SIG-M5 (cell line): ENCODE measurements at regions not wholly inside any gene's neighbourhood (a gene's known extent, or its start where the extent isn't known, plus 50 kb on each side); places are given as distances from the start of the nearest gene placed in this dataset.
"Not testable (repeated sequence)": the region's sequence is repeated elsewhere in the genome, so short reads cannot be mapped to it uniquely, and the experiment has no call there.

Experiments
- DNase-seq: peaks from one replicate; lab custom pipeline; 2025; lab: John Stamatoyannopoulos, UW

DNA sequence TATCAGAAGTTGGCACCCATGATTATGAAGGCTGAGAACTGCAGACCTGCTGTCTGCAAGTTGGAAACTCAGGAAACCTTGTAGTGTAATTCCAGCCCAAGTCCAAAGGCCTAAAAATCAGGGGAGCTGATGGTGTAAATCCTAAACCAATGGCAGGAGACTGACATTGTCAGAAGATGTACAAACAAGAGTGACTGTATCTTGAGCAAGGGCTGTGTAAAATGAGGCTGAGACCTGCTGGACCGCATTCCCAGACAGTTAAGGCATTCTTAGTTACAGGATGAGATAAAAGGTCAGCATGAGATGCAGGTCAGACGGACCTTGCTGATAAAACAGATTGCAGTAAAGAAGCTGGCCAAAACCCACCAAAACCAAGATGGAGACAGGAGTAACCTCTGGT is 147.7 kb downstream of the COG6 start:
- no peak for DNase-seq

DNA sequence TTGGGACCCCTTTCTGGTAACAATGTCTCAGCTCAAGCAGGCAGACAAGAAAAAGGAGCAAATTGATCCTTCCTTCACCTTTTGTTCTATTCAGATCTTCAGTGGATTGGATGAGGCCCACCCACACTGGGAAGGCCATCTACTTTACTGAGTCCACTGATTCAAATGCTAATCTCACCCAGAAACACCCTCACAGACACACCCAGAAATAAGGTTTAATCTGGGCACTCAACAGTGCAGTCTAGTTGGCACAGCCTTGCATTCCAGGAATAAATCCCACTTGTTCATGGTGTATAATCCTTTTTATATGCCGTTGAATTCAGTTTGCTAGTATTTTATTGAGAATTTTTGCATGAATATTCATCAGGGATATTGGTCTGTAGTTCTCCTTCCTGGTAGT is 148.4 kb downstream of the COG6 start:
- no peak for DNase-seq

DNA sequence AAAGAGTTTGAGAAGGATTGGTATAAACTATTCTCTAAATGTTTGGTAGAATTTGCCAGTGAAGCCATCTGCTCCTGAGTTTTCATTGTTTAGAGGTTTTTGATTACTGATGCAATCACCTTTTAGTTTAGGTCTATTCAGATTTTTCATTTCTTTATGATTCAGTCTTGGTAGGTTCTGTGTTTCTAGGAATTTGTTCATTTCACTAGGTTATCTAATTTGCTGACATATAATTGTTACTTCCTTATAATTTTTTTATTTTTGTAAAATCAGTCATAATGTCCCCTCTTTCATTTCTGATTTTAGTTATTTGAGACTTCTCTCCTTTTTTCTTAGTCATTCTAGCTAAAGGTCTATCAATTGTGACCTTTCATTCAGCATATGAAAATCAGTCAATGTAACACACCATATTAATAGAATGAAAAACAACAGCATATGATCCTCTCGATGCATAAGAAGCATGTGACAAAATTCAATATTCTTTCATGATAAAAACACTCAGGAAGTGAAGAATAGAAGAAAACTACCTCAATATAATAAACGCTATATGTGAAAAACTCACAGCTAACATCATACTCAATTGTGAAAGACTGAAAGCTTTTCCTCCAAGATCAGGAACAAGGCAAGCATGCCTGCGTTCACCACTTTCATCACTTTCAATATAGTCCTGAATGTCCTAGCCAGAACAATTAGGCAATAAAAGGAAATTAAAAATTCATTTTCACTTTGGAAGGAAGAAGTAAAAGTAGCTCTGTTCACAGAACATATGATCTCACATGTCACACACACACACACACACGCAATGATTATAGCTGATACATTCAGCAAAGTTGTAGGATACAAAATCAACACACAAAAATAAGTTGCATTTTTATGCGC is 149.1 kb downstream of the COG6 start:
- no peak for DNase-seq

DNA sequence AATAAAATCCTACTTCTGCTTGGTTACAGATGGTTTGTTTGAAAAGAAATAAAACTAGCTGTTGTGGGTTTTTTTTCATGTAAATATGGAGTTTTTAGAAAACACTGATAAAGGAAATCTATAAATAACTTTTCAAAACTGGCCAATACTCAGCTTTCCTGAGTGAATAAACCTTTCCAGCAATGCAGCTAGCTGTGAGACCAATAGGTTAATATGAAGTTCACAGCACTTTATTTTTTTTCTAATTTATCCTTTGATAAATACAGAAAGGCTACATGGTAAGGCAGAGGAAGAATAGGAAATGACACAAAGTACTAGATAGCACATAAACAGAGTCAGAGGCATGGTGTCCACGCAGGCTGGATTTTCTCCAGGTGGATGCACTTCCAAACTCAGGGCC is 154.0 kb downstream of the COG6 start:
- no peak for DNase-seq

DNA sequence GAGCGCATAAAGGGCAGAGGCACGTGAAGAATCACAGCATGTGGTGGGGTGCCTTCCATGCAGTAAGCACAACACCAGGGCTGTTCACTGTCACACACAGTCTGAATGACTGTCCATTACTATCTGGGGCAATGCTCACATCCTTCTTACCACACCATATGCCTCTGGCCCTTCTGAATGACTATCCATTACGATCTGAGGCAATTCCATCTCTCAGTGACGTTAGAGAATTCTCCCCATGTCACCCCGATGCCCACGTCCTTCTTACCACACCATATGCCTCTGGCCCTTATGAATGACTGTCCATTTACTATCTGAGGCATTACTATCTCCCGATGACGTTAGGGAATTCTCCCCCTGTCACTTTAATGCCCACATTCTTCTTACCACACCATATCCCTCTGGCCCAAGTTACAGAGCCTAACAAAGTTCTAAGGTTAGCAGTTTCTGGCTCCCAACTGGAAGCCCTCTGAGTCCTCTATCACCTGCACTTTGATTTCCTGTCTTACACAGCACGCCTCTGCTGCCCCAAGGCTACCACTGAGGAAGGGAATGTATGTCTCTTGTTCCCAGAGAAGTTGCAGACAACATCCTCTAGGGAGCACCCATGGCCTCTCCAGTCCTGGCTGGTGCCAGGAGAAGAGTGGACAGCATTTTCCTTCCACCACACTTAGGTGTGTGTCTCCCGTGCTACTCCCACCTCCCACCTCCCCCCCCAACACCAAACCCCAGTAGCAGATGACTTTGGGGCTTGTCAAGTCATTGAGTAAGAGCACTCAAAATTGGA is 154.8 kb downstream of the COG6 start:
- DNase-seq = no peak

DNA sequence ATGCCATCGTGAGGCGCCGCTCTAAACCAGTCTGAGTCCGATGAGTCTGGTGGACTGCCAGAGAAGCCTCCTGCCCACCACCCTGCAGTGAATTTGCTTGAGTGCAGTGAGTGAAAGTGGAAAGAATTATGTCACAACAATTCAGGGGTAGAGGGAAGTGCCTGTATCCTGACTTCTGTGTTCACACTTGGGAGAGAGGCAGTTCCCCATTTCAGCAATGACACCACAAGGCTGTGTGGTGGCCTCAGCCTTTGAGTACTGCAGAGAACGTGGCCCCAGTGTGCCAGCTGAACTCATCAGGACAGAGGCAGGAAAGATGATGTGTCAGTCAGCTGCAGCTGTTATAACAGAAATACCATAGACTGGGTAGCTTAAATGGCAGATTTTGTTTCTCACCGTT is 155.6 kb downstream of the COG6 start:
- peak; percentile 71 for DNase-seq

DNA sequence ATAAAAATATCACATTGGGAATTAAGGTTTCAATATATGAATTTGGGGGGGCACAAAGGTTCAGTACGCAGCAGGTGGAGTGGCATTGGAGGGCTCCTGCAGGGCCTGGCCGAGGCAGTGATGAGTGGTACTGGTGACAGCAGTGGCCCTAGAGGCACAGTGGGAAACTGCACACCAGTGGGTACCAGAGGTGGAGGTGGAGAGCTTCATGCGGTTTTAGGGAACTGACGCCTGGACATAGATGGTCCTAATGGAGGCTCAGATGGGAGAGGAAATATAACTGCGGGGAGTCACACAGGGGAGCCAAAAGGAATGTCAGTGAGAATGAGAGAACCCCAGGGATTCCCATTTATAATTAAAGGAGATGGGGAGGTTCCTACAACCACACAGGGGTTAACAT is 156.2 kb downstream of the COG6 start:
- no peak for DNase-seq

DNA sequence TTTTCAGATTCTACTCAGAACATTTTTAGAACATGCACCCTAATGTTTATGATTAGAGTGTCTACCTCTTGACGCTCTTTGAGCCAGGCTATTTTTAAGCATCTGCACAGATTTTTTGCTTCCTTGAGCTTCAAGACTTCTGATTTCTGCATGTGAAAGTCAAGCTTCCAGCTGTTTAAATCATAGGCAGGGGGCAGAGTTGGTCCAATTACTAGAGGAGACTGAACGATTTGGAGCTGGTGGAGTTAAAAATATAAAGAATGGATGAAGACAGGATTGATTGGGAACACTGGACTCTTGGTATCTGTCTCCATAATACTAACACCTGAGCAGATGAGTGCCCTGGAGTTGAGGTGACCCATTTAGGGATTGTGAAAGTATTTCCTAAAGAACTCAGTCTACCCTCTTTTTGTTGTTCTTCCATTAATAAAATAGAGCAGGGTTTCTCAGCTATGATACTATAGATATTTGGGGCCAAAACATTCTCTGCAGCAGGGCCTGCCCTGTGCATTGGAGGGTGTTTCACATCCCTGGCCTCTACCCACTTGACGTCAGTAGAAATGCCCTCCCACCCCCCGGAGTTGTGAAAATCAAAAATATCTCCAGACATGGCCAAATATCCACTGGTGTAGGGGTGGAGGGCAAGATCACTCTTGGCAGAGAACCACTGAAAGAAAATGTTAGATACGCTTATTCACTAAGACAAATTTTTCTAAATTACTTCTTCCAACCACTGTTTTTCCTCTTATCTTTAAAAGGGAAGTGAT is 160.1 kb downstream of the COG6 start:
- DNase-seq = no peak

DNA sequence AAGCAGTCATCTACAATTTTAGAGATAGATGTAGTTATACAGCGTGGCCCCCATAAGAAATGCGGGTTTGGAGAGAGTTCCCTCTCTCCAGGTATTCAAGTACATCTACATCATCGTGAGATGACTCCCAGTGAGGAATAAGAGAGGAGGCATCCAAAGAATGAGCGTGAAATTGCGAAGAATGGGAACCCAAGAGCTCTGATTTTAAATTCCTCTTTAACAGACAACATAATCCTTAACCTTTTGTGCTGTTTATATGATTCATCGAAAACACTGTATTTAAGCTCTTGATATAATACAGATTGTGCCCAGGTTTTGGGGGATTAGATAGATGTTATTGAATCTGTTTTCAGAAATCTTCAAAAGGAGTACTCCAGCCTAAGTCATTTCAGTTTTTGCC is 161.5 kb downstream of the COG6 start:
- no peak for DNase-seq

DNA sequence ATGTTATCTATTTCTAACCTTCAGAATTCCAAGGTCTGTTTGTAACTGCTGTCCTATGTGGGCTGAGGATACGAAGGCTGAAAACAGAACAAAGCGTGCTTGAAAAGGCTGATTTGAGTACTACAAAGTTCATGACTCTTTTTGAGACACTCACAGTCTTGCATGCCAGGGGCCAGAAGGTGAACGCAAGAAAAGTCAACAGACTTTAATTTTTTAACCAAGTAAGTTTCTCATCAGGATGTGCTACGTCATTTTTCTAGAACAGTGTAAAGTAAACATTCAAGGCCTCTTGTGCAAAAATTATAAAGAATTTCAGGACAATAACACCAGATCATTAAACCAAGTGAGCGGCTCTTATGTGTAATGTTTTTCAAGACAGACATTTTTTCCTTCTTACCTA is 163.5 kb downstream of the COG6 start:
- no peak for DNase-seq

DNA sequence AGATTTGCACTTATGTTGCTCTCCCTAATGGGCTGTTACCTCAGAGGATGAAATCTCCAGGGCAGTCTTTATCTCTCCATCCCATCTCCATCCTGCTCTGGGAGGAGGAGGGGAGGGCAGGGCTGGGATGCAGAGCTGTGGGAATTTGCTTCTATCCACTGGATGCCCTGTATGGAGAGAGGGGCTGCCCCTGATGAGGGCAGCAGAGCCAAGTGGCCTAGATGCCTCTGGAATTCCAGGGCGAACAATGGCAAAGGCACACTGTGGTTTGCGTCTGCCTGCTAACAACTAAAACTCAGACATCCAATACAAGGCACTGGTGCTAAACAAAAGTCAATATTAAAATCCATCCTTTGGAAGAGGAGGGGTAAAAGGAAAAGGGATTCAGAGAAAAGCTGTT is 165.1 kb downstream of the COG6 start:
- DNase-seq = no peak

DNA sequence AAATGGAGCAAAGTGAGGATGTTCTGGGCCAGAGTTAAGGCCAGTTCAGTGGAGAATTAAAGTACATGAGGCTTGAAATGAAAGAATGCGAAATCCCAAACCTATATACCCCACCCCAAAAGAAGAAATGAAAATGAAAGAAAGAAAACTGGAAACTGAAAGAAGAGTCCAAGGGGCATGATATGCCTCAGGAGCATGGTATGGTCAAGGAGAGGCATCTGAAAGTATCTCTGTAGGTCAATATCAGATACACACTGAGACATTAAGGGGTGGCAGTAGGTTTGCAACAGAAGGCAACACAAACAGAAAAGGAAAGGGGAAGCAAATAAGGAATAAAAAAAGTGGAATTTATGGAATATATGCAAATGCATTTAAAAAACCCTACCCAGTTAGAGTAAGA is 166.5 kb downstream of the COG6 start:
- DNase-seq = no peak

DNA sequence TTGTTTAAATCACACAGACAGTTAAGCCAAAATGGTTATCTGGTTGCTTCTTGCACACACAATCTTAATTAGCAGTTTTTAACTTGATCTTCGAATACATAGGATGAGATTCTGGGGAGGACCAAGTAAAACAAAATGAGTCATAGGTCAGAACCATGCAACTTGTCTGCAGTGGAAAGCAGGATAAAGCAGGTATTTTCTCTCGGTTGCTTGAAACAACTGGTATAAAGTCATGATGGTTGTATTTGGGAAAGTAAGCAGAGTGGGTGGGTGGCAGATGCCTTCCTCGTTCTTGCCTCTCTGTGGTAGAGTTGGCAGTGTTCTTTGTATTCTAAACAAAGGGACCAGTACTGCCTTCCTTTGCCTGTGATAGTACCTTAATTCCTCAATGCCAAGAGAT is 167.0 kb downstream of the COG6 start:
- no peak for DNase-seq

DNA sequence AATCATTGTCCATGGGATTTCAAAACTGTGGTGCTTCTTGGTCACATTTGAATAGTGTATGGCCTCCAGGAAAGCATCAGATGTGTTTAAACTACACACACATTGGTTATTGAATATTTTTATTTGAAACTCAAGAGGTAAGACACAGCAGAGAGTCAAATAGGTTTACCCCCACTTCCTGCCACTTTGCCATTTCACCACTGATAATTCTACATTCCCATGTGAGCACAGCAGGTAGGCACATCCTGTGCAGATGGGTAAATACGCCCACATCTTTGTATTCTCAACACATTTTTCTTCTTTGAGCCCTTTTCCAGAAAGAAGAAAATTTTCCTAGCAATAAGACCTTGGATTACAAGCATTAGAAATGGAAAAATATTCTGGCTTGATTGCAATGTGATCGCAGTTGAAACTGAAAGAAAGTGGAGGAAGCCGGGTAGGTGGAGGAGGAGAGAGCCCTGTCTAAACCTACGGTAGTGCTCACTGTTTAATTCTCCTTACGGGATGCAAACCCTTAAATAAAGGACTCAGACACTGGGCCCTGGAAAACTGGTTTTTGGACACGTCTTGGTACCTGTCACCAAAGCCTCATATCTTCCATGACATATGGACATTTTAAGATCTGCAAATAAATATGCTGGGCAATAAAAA is 167.7 kb downstream of the COG6 start:
- no peak for DNase-seq

DNA sequence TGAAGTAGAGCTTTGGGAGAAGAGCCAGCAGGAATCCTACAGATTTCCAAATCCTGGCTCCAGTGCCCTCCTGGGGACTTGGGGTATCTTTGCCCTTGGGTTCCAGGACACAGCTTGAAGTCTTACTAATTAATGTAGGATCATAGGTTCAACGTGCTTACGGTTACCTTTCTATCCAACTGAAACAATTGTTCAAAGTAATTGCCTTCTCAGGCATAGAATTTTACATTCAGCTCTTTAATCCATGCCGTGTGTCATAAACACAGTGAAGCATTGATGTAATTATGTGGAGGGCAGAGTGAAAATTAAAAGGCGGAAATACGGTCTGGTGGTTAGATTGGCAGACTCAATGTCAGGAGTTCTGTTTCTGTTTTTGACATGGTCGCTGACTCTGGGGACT is 170.4 kb downstream of the COG6 start:
- DNase-seq = no peak

DNA sequence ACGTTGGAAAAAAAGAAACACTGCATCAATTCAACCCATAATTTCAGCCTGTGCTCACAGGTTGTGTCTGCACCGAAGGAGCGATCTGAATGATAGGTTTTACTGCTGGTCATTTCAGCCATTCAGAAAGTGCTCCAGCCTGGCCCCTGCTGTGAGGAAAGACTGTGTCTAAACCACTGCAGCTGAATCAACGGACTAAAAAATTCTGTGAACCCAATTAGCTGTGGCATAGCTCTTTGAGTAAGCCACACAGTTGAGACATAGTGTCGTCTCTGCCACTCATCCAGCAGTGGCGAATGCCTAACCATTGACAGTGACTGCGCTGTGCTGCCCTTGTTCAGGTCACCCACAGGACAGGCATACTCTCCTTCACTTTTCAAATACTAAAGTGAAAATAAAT is 179.8 kb downstream of the COG6 start:
- DNase-seq = no peak

DNA sequence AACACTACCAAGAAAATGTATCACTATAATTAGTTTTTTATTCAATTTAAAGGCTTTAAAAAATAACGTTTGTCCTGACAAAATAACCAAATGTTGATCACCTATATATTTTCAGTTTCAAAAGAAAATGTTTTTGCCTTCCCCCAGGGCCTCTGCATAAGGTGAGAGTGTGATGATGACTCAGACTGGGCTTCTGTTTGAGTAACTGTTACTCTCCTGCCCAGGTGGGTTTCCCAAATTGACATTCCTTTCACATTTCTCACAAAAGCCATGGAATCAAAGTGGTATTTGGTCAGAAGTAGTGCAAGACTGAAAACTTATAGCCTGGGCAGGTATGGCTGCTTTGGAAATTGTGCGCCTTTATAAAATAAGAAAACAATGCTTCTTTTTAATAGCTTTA is 180.6 kb downstream of the COG6 start:
- no peak for DNase-seq

DNA sequence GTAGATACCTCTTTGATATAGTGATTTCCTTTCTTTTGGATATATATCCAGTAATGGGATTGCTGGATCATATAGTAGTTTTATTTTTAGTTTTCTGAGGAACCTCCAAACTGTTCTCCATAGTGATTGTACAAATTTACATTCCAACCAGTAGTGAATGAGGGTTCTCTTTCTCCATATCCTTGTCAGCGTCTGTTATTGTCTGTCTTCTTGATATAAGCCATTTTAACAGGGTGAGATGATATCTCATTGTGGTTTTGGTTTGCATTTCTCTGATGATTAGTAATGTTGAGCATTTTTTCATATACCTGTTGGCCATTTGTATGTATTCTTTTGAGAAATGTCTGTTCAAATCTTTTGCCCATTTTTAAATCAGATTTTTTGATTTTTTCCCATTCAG is 182.4 kb downstream of the COG6 start:
- DNase-seq = not testable (repeated sequence)

DNA sequence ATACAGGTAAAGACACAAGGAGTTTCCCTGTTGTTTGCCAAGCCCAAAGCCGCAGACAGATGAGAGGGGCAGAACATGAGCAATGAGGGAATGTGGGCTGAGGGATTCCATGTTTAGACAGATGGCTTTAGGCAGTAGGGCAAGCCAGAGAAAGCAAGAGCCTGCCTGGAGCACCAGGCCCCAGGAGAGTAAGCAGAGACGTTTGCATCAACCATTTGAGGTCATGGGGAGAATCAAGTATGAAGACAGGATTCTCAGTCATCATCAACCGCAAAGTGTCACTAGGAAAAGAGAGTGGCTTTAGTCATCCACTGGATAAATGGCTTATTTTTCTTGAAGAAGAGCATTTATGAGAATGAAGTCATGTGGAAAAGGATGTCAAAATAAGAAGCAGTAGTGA is 184.7 kb downstream of the COG6 start:
- no peak for DNase-seq

DNA sequence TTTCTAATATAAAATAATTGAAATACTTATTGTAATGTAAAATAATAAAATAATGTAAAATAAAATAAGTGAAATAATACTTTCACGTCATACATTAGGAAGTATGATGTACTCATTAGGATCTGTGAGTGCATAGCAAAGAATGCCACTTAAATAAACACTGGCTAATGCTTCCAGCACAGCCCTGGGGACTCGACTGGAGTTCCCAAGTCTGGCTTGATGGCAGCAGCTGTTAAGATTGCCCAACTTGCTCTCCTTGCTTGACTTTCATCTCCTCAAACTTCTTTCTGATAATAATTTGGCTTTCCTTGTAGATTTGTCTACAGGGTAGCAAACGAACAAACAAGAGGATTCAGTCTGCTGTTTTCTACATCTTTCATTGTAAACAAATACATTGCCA is 191.9 kb downstream of the COG6 start:
- DNase-seq = no peak

DNA sequence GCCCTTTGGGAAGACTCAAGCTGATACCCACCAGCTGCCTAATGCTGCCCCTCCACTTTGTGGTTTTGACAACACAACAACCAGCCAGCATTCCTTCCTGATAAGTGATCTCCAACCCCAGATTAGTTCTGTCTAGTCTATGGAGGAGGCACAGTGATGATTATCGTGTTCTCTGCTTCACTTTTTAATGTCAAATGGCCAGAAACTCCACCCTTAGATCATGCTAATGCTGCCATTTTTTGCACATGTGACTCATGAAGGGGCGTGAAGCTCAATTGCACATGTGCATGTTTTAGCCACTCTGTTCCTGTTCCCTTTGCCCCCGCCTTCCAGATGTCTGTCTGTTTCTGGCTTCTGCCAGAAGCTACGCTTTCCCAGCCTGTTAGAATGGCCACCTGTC is 199.8 kb downstream of the COG6 start:
- DNase-seq = no peak

DNA sequence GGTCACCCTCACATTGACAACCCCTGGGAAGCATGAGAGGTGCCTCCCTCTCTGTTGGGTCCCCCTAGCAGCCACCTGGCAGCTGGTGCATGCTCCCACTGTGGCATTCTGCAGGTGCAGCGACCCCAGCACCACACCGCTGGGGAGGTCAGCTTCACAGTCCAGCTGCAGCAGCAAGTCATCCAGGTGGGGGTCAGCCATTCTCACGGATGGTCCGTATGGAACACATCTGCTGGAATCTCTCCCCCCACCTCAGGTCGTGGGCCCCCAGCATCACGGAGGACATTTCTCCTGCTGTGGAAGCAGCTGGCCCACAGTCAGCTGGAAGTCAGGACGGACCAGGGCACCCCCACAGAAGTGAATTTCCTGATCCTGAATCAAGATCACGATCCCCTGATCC is 201.3 kb downstream of the COG6 start:
- DNase-seq = no peak
